ENCODE measurements at regions not wholly inside any gene's neighbourhood (a gene's known extent, or its start where the extent isn't known, plus 50 kb on each side); places are given as distances from the start of the nearest gene placed in this dataset.

DNA sequence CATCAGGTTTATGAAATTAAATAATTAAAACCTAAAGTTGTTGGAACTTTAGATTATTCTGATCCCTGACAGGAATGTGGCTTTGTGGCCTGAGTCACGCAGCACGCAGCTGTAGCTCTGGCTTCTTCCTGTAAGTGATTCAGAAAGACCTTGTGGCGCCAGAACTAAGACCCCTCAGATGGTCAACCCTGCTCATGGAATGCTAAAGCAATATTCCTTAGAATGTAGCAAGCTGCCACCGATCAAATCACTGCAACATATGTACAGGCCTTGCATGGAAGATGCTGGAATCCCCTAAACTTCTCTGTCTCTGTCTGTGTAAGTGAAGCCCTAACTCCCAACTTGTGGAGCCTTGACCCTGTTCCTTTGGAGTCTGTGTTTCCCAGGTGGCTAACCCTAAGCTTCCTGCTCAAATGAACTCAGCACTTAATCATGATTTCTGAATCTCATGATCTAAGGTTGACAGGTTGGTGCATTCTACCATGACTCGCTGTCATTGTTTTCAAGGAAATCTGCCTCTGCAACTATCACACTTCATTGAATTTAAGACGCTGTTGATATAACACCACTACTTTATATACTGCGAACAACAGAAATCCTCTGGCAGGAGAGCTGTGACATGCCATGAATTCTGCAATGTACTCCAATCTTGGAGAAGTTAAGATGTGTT, 111.2 kb upstream of the CST7 start:
- H3K36me3 ChIP-seq (replicated peaks; ENCODE audit: low read depth, low read length) = no peaks in the 10 kb centered on the region
- H3K9me3 ChIP-seq (ENCODE audit: insufficient read depth, low read length) = no peaks in the 10 kb centered on the region
- no peaks in the 10 kb centered on the region for H4K20me1 ChIP-seq (ENCODE audit: insufficient read depth, low read length)
- H3K27me3 ChIP-seq (ENCODE audit: low read depth, low read length) = peaks cover 9% of the 10 kb centered on the region; the same call in 1 of the 2 replicates
- H3K9ac ChIP-seq (ENCODE audit: low read length) = no peak overlapping the region
- TF ChIP-seq, protein P1, sequence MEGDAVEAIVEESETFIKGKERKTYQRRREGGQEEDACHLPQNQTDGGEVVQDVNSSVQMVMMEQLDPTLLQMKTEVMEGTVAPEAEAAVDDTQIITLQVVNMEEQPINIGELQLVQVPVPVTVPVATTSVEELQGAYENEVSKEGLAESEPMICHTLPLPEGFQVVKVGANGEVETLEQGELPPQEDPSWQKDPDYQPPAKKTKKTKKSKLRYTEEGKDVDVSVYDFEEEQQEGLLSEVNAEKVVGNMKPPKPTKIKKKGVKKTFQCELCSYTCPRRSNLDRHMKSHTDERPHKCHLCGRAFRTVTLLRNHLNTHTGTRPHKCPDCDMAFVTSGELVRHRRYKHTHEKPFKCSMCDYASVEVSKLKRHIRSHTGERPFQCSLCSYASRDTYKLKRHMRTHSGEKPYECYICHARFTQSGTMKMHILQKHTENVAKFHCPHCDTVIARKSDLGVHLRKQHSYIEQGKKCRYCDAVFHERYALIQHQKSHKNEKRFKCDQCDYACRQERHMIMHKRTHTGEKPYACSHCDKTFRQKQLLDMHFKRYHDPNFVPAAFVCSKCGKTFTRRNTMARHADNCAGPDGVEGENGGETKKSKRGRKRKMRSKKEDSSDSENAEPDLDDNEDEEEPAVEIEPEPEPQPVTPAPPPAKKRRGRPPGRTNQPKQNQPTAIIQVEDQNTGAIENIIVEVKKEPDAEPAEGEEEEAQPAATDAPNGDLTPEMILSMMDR (IDR thresholded peaks at IDR 0.05; ENCODE audit: low read depth, low read length) = no peak
- TF ChIP-seq EZH2phosphoT487 (IDR thresholded peaks at IDR 0.05; ENCODE audit: low read depth) = no peak
- no peak overlapping the region for H3K4me3 ChIP-seq (ENCODE audit: low read length)
- no peak overlapping the region for H3K27ac ChIP-seq (ENCODE audit: low read length)
- no peak overlapping the region for H3K4me2 ChIP-seq (ENCODE audit: low read length)
- no peak overlapping the region for H2AFZ ChIP-seq (ENCODE audit: low read depth, low read length)
- H3K4me1 ChIP-seq (ENCODE audit: low read length) = peaks cover 52% of the 10 kb centered on the region
- H3K79me2 ChIP-seq (ENCODE audit: low read length) = no peaks in the 10 kb centered on the region

DNA sequence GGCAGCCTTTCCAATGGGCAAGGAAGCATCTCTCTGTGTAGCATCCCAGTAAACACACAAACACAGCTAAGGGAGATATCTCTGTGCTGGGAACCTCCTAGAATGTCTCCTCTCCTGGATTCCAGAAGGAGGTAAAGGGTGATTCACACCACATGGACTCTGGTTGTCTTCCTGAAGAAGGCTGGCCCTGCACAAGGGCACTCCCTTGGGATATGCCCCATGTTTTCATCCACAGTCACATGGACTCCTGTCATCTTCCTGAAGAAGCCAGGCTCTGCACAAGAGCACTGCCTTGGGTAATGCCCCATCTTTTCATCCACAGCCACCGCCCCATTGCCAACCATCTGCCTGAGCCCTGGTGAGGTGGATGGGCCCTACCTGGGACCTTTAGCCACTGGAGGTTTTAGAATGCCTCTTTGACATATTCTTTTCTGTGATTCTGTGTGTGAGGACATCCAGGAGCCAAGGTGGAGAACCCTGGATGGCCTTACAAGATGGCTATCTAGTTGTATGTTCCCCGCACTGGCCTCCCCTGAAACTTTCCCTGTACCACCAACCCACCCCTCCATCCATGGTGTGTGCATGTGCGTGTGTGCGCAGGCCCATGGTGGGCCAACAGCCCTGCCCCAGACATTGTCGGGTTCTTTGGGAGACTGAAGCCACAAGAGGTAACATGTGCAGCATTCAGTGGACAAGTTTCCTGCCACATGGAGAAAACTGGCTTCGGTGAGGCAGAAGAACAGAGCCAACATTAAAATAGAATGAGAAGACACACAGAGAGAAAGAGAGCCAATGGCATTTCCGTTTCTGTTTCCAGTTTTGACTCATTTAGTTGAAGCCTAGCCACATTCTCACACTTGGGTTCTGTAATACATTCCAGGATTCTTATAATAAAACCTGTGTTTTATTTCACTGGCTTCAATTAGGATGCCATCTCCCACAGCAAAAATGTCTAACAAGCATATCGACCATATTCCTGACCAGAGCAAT, 110.2 kb upstream of the CST7 start:
- Histone ChIP-seq H3K79me2 (ENCODE audit: low read length) (no peaks in the 10 kb centered on the region), H3K4me1 (ENCODE audit: low read length) (peaks cover 59% of the 10 kb centered on the region), H3K4me2 (ENCODE audit: low read length) (peak overlapping the region; percentile 55)

DNA sequence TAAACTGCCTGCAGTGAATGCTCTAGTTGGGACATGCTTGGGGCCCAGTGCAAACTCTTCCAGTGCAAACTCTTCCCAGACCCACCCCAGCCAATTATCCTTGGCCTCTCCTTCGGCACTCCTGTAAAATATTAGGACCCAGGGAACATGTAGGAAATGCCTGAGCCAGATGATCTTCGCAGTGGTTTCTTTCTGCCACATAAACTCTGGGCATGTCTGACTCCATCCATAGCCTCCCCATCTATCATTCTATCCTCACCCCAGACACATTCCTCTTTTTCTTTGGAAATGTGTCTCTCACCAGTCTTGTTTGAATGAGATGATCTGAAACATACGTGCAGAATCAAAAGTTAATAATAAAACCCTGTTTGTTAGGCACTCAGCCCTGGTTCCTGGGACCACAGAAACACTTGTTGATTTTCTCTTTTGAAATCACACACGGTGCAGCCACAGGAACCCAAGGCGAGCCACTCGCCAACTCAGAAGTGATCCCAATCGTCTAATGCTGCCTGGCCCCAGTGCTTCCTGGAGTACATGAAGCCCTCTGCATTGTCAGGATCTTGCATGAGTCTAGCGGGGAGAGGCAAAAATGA, 108.9 kb upstream of the CST7 start:
- H4K20me1 ChIP-seq (ENCODE audit: insufficient read depth, low read length) = no peaks in the 10 kb centered on the region
- peak overlapping the region; percentile 20; the same call in 1 of the 2 replicates for H2AFZ ChIP-seq (ENCODE audit: low read depth, low read length)
- no peaks in the 10 kb centered on the region for H3K9me3 ChIP-seq (ENCODE audit: insufficient read depth, low read length)
- no peak overlapping the region for H3K4me3 ChIP-seq (ENCODE audit: low read length)
- H3K27me3 ChIP-seq (ENCODE audit: low read depth, low read length) = peaks cover 9% of the 10 kb centered on the region; the same call in 1 of the 2 replicates
- no peak overlapping the region for H3K27ac ChIP-seq (ENCODE audit: low read length)
- H3K79me2 ChIP-seq (ENCODE audit: low read length) = no peaks in the 10 kb centered on the region
- peak overlapping the region; percentile 55 for H3K4me2 ChIP-seq (ENCODE audit: low read length)
- peaks cover 70% of the 10 kb centered on the region for H3K4me1 ChIP-seq (ENCODE audit: low read length)
- peak overlapping the region; percentile 7; the same call in 1 of the 2 replicates for H3K9ac ChIP-seq (ENCODE audit: low read length)
- no peaks in the 10 kb centered on the region for H3K36me3 ChIP-seq (replicated peaks; ENCODE audit: low read depth, low read length)
- TF ChIP-seq EZH2phosphoT487 (IDR thresholded peaks at IDR 0.05; ENCODE audit: low read depth) = no peak
- TF ChIP-seq, protein P1 (IDR thresholded peaks at IDR 0.05; ENCODE audit: low read depth, low read length) = no peak

More for the DNA sequence above, 110.2 kb upstream of the CST7 start:
- no peak overlapping the region for H2AFZ ChIP-seq (ENCODE audit: low read depth, low read length)
- no peaks in the 10 kb centered on the region for H3K9me3 ChIP-seq (ENCODE audit: insufficient read depth, low read length)
- H4K20me1 ChIP-seq (ENCODE audit: insufficient read depth, low read length) = no peaks in the 10 kb centered on the region
- H3K27ac ChIP-seq (ENCODE audit: low read length) = no peak overlapping the region
- no peaks in the 10 kb centered on the region for H3K36me3 ChIP-seq (replicated peaks; ENCODE audit: low read depth, low read length)
- H3K4me3 ChIP-seq (ENCODE audit: low read length) = no peak overlapping the region
- no peak overlapping the region for H3K9ac ChIP-seq (ENCODE audit: low read length)
- TF ChIP-seq EZH2phosphoT487 (IDR thresholded peaks at IDR 0.05; ENCODE audit: low read depth) = no peak
- H3K27me3 ChIP-seq (ENCODE audit: low read depth, low read length) = peaks cover 9% of the 10 kb centered on the region; the same call in 1 of the 2 replicates

DNA sequence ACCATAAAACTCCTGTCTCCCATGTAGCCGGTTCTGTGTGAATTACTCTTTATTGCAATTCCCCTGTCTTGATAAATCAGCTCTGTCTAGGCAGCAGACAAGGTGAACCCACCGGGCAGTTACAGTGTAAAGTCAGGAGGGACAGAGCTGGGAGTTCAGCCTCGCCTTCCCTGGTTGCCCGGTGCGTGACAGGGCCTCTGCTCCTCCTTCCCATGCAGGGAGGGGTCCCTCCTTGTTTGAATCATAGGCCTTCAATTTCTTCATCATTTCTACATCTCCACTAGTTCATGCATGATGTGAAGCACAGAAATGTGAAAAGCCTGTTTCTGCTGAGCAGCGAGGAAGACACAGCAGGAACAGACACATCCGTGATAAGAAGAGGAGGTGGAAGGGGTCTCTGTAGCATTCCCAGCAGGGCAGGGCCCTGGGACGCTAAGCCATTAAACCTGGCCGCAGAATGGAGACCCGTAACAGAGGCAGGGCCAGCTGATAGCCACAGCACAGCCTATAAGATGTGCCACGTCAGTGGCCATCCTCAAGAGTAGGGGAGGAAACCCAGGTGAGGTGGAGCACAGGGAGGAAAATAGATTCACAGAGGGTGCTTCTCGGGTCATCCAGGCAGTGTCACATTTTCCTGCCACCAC, 106.7 kb upstream of the CST7 start:
- no peak for TF ChIP-seq EZH2phosphoT487 (IDR thresholded peaks at IDR 0.05; ENCODE audit: low read depth)
- TF ChIP-seq, protein P1 (IDR thresholded peaks at IDR 0.05; ENCODE audit: low read depth, low read length) = no peak
- H3K4me3 ChIP-seq (ENCODE audit: low read length) = peak overlapping the region; percentile 66
- H3K9me3 ChIP-seq (ENCODE audit: insufficient read depth, low read length) = no peaks in the 10 kb centered on the region
- H3K4me1 ChIP-seq (ENCODE audit: low read length) = peaks cover 63% of the 10 kb centered on the region
- H2AFZ ChIP-seq (ENCODE audit: low read depth, low read length) = peak overlapping the region; percentile 35; the same call in 1 of the 2 replicates
- peak overlapping the region; percentile 69 for H3K9ac ChIP-seq (ENCODE audit: low read length)
- peak overlapping the region; percentile 92 for H3K27ac ChIP-seq (ENCODE audit: low read length)
- H3K27me3 ChIP-seq (ENCODE audit: low read depth, low read length) = peaks cover 9% of the 10 kb centered on the region; the same call in 1 of the 2 replicates
- no peaks in the 10 kb centered on the region for H3K79me2 ChIP-seq (ENCODE audit: low read length)
- no peaks in the 10 kb centered on the region for H4K20me1 ChIP-seq (ENCODE audit: insufficient read depth, low read length)
- H3K36me3 ChIP-seq (replicated peaks; ENCODE audit: low read depth, low read length) = no peaks in the 10 kb centered on the region
- peak overlapping the region; percentile 92 for H3K4me2 ChIP-seq (ENCODE audit: low read length)

Measured in OCI-LY3 (cell line).